ENCODE measurements at regions not wholly inside any gene's neighbourhood (a gene's known extent, or its start where the extent isn't known, plus 50 kb on each side); places are given as distances from the start of the nearest gene placed in this dataset.

GRCh38 chr18:28808373-28808772 is 631.4 kb upstream of the CDH2 start:
- H3K4me3 ChIP-seq, result no peak overlapping the region
- no peak for DNase-seq

GRCh38 chr18:28805491-28805890 is 628.6 kb upstream of the CDH2 start:
- H3K27me3 ChIP-seq (ENCODE audit: low read depth), result no peaks in the 10 kb centered on the region
- intact Hi-C loops (cut with micrococcal nuclease), result no loop called here
- no peak for TF ChIP-seq CTCF (IDR thresholded peaks at IDR 0.05; ENCODE audit: borderline replicate concordance)
- no peaks in the 10 kb centered on the region for H3K4me1 ChIP-seq
- H3K36me3 ChIP-seq, result no peaks in the 10 kb centered on the region
- DNase-seq, result no peak
- H3K9me3 ChIP-seq (replicated peaks), result peaks cover 20% of the 10 kb centered on the region
- H3K4me3 ChIP-seq, result no peak overlapping the region
- H3K27ac ChIP-seq (replicated peaks), result no peak overlapping the region

More at GRCh38 chr18:28808373-28808772, 631.4 kb upstream of the CDH2 start:
- H3K9me3 ChIP-seq (replicated peaks), result peaks cover 20% of the 10 kb centered on the region
- H3K36me3 ChIP-seq, result no peaks in the 10 kb centered on the region
- H3K27ac ChIP-seq (replicated peaks), result no peak overlapping the region
- no peak for TF ChIP-seq CTCF (IDR thresholded peaks at IDR 0.05; ENCODE audit: borderline replicate concordance)
- H3K4me1 ChIP-seq, result no peaks in the 10 kb centered on the region
- H3K27me3 ChIP-seq (ENCODE audit: low read depth), result no peaks in the 10 kb centered on the region
- intact Hi-C loops (cut with micrococcal nuclease), result no loop called here

DNA sequence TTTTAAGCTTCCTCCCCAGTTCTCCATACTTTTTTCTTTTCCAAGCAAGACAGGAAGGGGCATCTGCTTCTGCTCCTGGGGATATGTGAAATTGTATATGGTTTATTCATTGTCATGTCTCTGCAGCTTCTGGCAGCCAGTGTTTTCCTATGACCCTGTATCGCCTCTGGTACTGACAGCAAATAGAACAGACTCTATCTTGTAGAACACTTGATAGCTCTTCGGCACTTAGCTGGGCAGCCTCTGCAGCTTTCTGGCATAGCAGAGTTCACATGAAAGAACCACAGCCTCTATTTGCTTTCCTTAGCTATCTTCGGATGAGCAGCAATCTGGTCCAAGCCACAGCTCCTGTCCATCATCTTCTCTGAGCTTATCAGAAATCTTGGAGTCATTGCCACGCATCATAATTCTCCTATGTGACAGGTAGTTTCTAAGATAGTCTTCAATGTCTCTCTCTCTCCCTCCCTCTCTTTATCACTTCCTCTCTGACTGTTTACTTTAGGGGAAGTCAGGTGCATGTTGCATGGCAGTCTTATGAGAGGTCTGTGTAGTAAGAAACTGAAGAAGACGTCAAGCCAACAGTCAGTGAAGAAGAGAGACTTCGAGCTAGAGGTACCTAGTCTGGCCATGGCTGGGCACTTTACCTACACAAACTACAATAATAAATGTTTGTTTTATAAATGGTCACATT is 627.7 kb upstream of the CDH2 start:
- H3K9me3 ChIP-seq (replicated peaks), result peaks cover 20% of the 10 kb centered on the region
- H3K27me3 ChIP-seq (ENCODE audit: low read depth), result no peaks in the 10 kb centered on the region
- DNase-seq, result no peak
- H3K36me3 ChIP-seq, result no peaks in the 10 kb centered on the region
- no peak overlapping the region for H3K27ac ChIP-seq (replicated peaks)
- intact Hi-C loops (cut with micrococcal nuclease), result no loop called here
- no peak overlapping the region for H3K4me3 ChIP-seq
- no peak for TF ChIP-seq CTCF (IDR thresholded peaks at IDR 0.05; ENCODE audit: borderline replicate concordance)
- H3K4me1 ChIP-seq, result no peaks in the 10 kb centered on the region

- Histone ChIP-seq H3K4me1 (no peaks in the 10 kb centered on the region), H3K36me3 (no peaks in the 10 kb centered on the region), H3K9me3 (replicated peaks) (no peaks in the 10 kb centered on the region), H3K27ac (replicated peaks) (no peak overlapping the region), H3K4me3 (no peak overlapping the region), H3K27me3 (ENCODE audit: low read depth) (no peaks in the 10 kb centered on the region)
- no peak for DNase-seq
- TF ChIP-seq CTCF (IDR thresholded peaks at IDR 0.05; ENCODE audit: borderline replicate concordance), result no peak
- intact Hi-C loops (cut with micrococcal nuclease), result no loop called here
Measured at GRCh38 chr18:28802546-28802945, 625.6 kb upstream of the CDH2 start.

DNA sequence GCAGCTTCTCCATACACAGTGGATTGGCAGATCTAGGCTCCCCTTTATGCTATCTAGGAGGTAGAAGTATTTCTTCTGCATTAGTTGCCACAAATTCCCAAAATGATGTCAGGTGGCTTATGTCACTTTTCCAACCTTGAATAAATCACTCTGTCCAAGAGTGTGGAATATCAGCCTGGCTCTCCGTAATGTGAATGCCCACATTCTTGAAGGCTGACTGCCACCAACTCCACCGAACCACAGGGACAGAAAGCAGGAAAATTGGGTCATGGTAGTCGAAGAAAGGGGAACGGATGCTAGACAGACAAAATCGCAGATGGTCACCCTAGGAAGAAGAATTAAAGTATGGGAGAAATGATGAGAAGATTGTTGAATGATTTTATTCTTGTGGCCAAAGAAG is 624.9 kb upstream of the CDH2 start:
- no peak for DNase-seq
- TF ChIP-seq CTCF (IDR thresholded peaks at IDR 0.05; ENCODE audit: borderline replicate concordance), result no peak
- H3K4me1 ChIP-seq, result no peaks in the 10 kb centered on the region
- no peak overlapping the region for H3K27ac ChIP-seq (replicated peaks)
- no peaks in the 10 kb centered on the region for H3K36me3 ChIP-seq
- H3K9me3 ChIP-seq (replicated peaks), result no peaks in the 10 kb centered on the region
- H3K27me3 ChIP-seq (ENCODE audit: low read depth), result no peaks in the 10 kb centered on the region
- H3K4me3 ChIP-seq, result no peak overlapping the region
- intact Hi-C loops (cut with micrococcal nuclease), result no loop called here
